ENCODE measurements at regions not wholly inside any gene's neighbourhood (a gene's known extent, or its start where the extent isn't known, plus 50 kb on each side); places are given as distances from the start of the nearest gene placed in this dataset.

DNA sequence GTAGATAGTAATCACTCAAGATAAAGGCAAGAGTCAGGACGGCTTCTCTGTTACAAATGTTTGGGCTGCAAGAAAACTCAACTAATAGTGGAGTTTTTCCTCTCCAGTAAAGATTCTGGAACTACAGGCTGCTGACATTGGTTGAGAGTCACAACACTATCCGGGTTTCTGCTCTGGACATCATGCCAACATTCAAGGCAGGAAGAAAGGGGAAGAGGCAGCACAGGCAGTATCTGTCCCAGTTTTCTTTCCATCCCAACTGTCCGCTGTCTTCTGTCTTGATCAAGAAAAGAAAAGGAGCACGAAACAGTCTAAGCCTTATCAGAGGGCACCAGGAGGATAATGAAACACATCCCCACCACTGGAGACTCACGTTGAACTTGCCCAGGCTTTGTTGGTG lies 132.1 kb downstream of the MAIP1 start:
- TF ChIP-seq, protein P1, sequence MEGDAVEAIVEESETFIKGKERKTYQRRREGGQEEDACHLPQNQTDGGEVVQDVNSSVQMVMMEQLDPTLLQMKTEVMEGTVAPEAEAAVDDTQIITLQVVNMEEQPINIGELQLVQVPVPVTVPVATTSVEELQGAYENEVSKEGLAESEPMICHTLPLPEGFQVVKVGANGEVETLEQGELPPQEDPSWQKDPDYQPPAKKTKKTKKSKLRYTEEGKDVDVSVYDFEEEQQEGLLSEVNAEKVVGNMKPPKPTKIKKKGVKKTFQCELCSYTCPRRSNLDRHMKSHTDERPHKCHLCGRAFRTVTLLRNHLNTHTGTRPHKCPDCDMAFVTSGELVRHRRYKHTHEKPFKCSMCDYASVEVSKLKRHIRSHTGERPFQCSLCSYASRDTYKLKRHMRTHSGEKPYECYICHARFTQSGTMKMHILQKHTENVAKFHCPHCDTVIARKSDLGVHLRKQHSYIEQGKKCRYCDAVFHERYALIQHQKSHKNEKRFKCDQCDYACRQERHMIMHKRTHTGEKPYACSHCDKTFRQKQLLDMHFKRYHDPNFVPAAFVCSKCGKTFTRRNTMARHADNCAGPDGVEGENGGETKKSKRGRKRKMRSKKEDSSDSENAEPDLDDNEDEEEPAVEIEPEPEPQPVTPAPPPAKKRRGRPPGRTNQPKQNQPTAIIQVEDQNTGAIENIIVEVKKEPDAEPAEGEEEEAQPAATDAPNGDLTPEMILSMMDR (IDR thresholded peaks at IDR 0.05; ENCODE audit: extremely low read depth, missing control alignments), result no peak

DNA sequence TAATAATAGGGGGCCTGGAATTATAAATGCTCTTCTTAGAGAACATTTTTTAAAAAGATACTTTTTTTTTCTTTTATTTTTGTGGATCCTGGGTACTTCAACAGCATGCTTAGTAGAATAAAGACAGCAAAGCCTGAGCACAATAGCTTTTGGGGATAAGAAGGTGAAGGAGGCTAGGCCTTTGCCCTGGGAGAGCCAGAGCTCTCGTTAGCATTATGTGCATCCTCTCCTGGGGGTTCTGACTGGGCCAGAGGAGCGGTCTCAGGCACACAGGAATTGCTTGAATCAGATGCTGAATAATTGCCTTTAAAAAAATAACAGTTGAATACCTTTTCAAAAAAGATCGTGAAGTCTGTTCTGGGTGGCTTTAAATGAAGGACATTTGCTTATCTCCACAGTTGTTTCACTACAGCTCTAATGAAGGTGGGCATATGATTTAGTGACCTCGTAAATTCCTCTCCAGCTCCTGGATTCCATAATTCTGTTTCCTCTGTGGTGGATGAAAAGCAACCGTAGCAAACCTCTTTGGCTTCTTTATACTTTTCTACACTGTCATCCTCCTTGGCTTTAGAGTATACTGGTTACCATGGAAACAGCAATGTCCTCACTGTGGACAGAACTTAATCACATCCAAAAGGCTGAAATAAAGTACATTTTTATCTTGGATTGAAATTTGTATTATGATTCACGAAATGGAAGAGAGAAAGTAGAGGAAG lies 133.8 kb downstream of the MAIP1 start:
- no peak for DNase-seq (ENCODE audit: low spot score)
- TF ChIP-seq, protein P1 (IDR thresholded peaks at IDR 0.05; ENCODE audit: extremely low read depth, missing control alignments), result no peak

More for the DNA sequence above, 132.1 kb downstream of the MAIP1 start:
- no peak for DNase-seq (ENCODE audit: low spot score)

DNA sequence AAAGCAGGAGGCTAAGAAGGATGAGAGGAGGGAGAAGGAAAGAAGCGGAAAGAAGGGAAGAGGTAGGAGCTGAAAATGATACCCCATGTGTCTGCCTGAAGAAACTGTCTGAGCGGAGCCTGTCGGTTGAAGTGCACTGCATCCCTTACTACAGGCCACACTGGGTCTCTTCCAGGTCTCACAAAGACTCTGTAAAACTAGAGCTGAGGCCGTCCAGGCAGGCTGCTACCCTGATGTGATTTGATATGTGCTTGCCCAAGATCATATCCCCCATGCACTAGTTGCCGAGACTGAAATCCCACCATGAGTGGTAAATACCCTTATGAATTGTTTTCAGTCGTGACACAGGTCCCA lies 134.4 kb downstream of the MAIP1 start:
- TF ChIP-seq, protein P1 (IDR thresholded peaks at IDR 0.05; ENCODE audit: extremely low read depth, missing control alignments), result no peak
- no peak for DNase-seq (ENCODE audit: low spot score)

DNA sequence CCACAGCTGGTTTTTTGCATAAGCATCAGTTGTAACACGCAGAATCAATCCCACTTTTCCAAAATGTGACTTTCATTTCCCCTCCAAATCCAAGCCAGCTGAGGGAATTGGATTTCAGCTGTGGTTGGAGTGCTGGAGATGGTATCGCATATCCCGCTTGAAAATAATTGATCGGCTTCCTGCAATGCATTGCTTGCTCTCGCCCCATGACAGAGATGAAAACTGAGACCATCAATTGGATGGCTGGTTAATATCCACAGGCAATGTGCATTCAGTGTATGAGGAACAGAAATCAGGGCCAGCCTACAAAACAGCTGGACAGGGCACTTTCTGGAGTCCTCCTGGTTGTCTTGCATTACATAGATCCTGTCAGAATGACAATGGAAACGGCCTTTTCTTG lies 135.3 kb downstream of the MAIP1 start:
- DNase-seq (ENCODE audit: low spot score), result no peak
- TF ChIP-seq, protein P1 (IDR thresholded peaks at IDR 0.05; ENCODE audit: extremely low read depth, missing control alignments), result no peak

DNA sequence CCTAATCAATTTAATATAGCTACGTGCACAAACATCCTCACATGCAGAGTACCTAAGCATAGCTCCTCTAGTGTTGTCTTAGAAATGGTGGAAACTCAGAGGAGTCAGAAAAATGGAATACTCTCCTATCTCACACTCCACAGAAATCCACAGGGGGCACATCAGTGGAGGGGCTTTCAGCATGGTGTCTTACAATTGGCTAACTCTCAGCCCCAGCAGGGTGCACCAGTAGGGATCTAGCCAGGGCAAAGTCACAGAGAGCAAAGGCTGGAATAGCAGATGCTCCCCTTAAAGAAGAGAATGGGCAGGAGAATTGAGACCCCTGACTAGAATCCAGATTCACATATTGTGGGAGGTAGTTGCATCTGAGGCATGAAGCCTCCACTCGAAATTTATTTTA lies 135.7 kb downstream of the MAIP1 start:
- DNase-seq (ENCODE audit: low spot score), result no peak
- TF ChIP-seq, protein P1 (IDR thresholded peaks at IDR 0.05; ENCODE audit: extremely low read depth, missing control alignments), result no peak

DNA sequence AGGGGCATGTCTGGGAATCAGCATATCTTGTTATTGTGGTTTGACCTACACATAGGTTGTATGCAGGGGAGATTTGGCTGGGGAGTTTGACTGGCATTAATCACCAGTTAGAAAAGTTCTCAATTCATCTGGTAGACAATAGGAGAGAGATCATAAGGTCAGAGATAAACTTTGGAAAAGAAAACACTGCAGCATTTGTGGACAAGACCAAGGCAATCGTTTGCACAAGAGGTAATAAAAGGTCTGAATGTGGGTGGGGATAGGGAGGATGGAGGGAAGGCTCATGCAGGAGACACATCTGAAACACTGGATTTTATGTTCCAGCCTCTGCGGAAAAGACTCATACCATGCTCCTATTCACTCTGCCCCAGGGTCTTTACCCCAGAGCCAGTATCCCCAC lies 136.9 kb downstream of the MAIP1 start:
- DNase-seq (ENCODE audit: low spot score), result no peak
- TF ChIP-seq, protein P1 (IDR thresholded peaks at IDR 0.05; ENCODE audit: extremely low read depth, missing control alignments), result no peak

DNA sequence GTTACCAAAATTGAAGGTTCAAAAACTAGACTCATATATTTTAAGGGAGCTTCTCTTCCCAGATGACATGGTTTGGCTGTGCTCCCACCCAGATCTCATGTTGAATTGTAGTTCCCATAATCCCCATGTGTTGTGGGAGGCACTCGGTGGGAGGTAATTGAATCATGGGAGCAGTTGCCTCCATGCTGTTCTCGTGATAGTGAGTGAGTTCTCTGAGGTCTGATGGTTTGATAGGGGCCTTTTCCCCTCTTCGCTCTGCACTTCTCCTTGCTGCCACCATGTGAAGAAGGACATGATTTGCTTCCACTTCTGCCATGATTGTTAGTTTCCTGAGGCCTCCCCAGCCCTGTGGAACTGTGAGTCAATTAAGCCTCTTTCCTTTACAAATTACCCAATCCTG lies 140.1 kb downstream of the MAIP1 start:
- DNase-seq (ENCODE audit: low spot score), result no peak
- TF ChIP-seq, protein P1 (IDR thresholded peaks at IDR 0.05; ENCODE audit: extremely low read depth, missing control alignments), result no peak

Measured in GM20000 (cell line).